Spleen (tissue), 7 donors: ENCODE measurements at regions not wholly inside any gene's neighbourhood (a gene's known extent, or its start where the extent isn't known, plus 50 kb on each side); places are given as distances from the start of the nearest gene placed in this dataset.

ENCODE experiments used
- POLR2A ChIP-seq, 3 donors: fragments of 450-650 bp; IDR thresholded peaks; one replicate each; pipeline ENCODE4 v1.5.1; 2017; ENCODE audit warnings: antibody characterized with exemption in 3 of 3, mild to moderate bottlenecking in 1 of 3
- TF ChIP-seq, protein P1 (sequence below), 11 experiments: fragments of 200-600 bp in 7 of 11; fragments of 450-650 bp in 4 of 11; sonication (generic) in 4 of 11; IDR thresholded peaks in 8 of 11; conservative IDR thresholded peaks in 3 of 11; 1 replicate in 7 of 11; 2 replicates in 4 of 11; pipeline versions ENCODE4 v1.4.0 to v1.8.0; 2016 to 2021; ENCODE audit warnings: antibody characterized with exemption in 11 of 11, inconsistent platforms in 4 of 11, mild to moderate bottlenecking in 1 of 11
- donor health status: DM: no; HTN: no; CAD: no; lungs with moderate emphysema.
- donor health status: DM: no; HTN: no; CAD: no.
- donor health status: DM: no; HTN: no; CAD: no.

- TF ChIP-seq, protein P1, sequence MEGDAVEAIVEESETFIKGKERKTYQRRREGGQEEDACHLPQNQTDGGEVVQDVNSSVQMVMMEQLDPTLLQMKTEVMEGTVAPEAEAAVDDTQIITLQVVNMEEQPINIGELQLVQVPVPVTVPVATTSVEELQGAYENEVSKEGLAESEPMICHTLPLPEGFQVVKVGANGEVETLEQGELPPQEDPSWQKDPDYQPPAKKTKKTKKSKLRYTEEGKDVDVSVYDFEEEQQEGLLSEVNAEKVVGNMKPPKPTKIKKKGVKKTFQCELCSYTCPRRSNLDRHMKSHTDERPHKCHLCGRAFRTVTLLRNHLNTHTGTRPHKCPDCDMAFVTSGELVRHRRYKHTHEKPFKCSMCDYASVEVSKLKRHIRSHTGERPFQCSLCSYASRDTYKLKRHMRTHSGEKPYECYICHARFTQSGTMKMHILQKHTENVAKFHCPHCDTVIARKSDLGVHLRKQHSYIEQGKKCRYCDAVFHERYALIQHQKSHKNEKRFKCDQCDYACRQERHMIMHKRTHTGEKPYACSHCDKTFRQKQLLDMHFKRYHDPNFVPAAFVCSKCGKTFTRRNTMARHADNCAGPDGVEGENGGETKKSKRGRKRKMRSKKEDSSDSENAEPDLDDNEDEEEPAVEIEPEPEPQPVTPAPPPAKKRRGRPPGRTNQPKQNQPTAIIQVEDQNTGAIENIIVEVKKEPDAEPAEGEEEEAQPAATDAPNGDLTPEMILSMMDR (IDR thresholded peaks at IDR 0.05 in 8 of 11, conservative IDR thresholded peaks at IDR 0.05 in 3 of 11), result no peak
- TF ChIP-seq POLR2A (IDR thresholded peaks at IDR 0.05), result no peak
Observed at GRCh38 chr19:30762651-30763050, 390.5 kb downstream of the ZNF536 start.
